ENCODE measurements at regions not wholly inside any gene's neighbourhood (a gene's known extent, or its start where the extent isn't known, plus 50 kb on each side); places are given as distances from the start of the nearest gene placed in this dataset.

DNA sequence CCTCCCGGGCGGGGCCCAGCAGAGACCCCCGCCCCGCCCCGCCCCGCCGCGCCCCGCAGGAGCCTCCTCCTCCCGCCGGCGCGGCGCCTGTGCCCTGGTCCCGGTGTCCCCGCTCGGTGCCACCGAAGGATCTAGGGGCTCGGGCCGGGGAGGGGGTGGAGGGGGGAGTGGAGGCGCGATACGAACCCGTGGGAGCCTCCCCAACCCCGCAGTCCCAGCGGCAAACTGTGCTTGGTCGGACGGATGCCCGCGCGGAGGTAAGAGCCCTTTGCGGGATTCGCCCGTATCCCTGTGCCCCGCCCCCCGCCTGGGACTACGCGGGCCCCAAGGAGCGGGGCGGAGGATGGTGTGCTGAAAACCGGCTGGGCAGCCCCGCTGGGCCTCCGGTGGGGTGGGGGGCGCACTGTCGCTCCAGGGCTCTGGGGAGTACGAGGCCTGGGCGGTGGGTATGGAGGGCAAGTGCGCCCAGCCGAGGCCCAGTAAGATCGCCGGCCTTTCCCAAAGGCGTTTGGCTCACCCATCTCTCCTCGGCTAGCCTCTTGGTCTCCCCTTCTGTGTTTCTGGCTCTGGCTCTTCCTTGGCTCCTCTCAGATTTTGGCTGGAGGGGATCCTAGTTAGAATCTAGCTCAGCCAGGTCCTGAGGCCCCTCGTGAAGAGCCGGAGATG is 65.6 kb upstream of the POLG start:
- TF ChIP-seq EZH2 (IDR thresholded peaks at IDR 0.05; ENCODE audit: low read length, unreplicated experiment) (no peak), CTCF (conservative IDR thresholded peaks at IDR 0.05; ENCODE audit: low read depth, low read length) (no peak)

All from PC-3 (cell line).